ENCODE measurements at regions not wholly inside any gene's neighbourhood (a gene's known extent, or its start where the extent isn't known, plus 50 kb on each side); places are given as distances from the start of the nearest gene placed in this dataset.

DNA sequence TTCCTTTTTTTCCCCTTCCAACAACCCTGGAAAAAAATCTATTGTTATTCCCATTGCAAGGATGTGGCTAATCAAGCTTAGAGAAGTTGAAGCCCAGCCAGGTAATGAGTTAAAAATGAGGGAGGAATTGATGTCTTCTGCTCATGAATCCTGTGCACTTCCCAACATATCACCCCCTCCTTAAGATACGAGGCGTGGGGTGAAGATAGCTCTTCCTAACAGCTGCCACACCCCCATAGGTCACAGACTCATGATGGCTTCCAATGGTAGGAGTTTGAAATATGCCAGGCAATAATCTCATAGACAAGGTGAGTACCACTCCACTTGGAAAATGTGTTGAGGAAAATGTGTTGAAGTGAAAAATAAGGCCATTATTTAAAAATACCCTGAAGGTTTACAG is 71.3 kb upstream of the HECW1 start:
- 0 out of 2 replicates have a peak, but pooled peaks cover 2% of the 10 kb centered on the region for H3K9me3 ChIP-seq (ENCODE audit: control insufficient read depth, insufficient read depth, low read depth, low read length)
- H3K27me3 ChIP-seq (ENCODE audit: control insufficient read depth, insufficient read depth, low read length), result 0 out of 2 replicates have a peak, but pooled peaks cover 3% of the 10 kb centered on the region
- H3K27ac ChIP-seq (ENCODE audit: low read length), result no peak overlapping the region
- H3K4me1 ChIP-seq (ENCODE audit: control insufficient read depth, insufficient read depth, low read length), result no peaks in the 10 kb centered on the region
- no peak overlapping the region for H3K4me3 ChIP-seq (ENCODE audit: low read depth in 2 of 2, low read length in 2 of 2)
- no TSS peak for BruUV-seq (replicated peaks)
- intact Hi-C loops (cut with micrococcal nuclease; ENCODE audit: unreplicated experiment), result no loop called here
- no peak for DNase-seq (ENCODE audit: low read depth, low spot score)
- POLR2A ChIA-PET, result no interaction called here
- TF ChIP-seq, protein P1, sequence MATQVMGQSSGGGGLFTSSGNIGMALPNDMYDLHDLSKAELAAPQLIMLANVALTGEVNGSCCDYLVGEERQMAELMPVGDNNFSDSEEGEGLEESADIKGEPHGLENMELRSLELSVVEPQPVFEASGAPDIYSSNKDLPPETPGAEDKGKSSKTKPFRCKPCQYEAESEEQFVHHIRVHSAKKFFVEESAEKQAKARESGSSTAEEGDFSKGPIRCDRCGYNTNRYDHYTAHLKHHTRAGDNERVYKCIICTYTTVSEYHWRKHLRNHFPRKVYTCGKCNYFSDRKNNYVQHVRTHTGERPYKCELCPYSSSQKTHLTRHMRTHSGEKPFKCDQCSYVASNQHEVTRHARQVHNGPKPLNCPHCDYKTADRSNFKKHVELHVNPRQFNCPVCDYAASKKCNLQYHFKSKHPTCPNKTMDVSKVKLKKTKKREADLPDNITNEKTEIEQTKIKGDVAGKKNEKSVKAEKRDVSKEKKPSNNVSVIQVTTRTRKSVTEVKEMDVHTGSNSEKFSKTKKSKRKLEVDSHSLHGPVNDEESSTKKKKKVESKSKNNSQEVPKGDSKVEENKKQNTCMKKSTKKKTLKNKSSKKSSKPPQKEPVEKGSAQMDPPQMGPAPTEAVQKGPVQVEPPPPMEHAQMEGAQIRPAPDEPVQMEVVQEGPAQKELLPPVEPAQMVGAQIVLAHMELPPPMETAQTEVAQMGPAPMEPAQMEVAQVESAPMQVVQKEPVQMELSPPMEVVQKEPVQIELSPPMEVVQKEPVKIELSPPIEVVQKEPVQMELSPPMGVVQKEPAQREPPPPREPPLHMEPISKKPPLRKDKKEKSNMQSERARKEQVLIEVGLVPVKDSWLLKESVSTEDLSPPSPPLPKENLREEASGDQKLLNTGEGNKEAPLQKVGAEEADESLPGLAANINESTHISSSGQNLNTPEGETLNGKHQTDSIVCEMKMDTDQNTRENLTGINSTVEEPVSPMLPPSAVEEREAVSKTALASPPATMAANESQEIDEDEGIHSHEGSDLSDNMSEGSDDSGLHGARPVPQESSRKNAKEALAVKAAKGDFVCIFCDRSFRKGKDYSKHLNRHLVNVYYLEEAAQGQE (IDR thresholded peaks at IDR 0.05; ENCODE audit: insufficient read depth in 1 of 2, low read depth in 2 of 2, low read length in 1 of 2), result no peak
- TF ChIP-seq POLR2AphosphoS5 (IDR thresholded peaks at IDR 0.05; ENCODE audit: low read depth, low read length), result no peak
- no peaks in the 10 kb centered on the region for H3K36me3 ChIP-seq (ENCODE audit: control insufficient read depth, insufficient read depth, low read length)
- no peak for ATAC-seq
- in situ Hi-C loops (cut with HindIII; ENCODE audit: low pct_unique_long_range_greater_than_20kb, low sequenced_read_pairs), result no loop called here
- CTCF ChIA-PET, result no interaction called here

DNA sequence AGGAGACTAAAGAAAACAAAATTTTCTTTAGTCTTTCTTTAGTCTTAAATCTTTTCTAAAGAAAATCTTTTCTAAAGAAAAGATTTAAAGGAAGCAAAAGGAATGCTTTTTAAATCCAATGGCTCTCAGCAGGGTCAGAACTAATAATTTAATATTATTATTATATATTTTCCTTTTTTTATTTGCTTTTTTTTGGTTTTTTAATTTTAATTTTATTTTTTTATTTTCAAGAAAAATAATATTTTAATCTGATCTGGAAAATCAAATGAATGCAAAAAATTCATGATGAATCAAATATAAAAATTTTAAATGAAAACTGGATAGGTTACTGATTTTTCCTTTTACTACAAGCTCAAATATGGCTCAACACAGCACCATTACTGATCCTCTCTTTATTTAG is 70.7 kb upstream of the HECW1 start:
- intact Hi-C loops (cut with micrococcal nuclease; ENCODE audit: unreplicated experiment) (no loop called here), in situ Hi-C loops (cut with HindIII; ENCODE audit: low pct_unique_long_range_greater_than_20kb, low sequenced_read_pairs) (no loop called here)
- POLR2A ChIA-PET, result no interaction called here
- 0 out of 2 replicates have a peak, but pooled peaks cover 3% of the 10 kb centered on the region for H3K27me3 ChIP-seq (ENCODE audit: control insufficient read depth, insufficient read depth, low read length)
- no peaks in the 10 kb centered on the region for H3K36me3 ChIP-seq (ENCODE audit: control insufficient read depth, insufficient read depth, low read length)
- no peak overlapping the region for H3K27ac ChIP-seq (ENCODE audit: low read length)
- CTCF ChIA-PET, result no interaction called here
- DNase-seq (ENCODE audit: low read depth, low spot score) (no peak), ATAC-seq (no peak)
- 0 out of 2 replicates have a peak, but pooled peaks cover 2% of the 10 kb centered on the region for H3K9me3 ChIP-seq (ENCODE audit: control insufficient read depth, insufficient read depth, low read depth, low read length)
- no peak overlapping the region for H3K4me3 ChIP-seq (ENCODE audit: low read depth in 2 of 2, low read length in 2 of 2)
- TF ChIP-seq TCF7L2 (IDR thresholded peaks at IDR 0.05; ENCODE audit: low read depth, low read length) (no peak), SIN3A (IDR thresholded peaks at IDR 0.05; ENCODE audit: borderline replicate concordance, insufficient read depth, low read depth, low read length) (no peak), POLR2AphosphoS5 (IDR thresholded peaks at IDR 0.05; ENCODE audit: low read depth, low read length) (no peak)
- TF ChIP-seq, protein P2, sequence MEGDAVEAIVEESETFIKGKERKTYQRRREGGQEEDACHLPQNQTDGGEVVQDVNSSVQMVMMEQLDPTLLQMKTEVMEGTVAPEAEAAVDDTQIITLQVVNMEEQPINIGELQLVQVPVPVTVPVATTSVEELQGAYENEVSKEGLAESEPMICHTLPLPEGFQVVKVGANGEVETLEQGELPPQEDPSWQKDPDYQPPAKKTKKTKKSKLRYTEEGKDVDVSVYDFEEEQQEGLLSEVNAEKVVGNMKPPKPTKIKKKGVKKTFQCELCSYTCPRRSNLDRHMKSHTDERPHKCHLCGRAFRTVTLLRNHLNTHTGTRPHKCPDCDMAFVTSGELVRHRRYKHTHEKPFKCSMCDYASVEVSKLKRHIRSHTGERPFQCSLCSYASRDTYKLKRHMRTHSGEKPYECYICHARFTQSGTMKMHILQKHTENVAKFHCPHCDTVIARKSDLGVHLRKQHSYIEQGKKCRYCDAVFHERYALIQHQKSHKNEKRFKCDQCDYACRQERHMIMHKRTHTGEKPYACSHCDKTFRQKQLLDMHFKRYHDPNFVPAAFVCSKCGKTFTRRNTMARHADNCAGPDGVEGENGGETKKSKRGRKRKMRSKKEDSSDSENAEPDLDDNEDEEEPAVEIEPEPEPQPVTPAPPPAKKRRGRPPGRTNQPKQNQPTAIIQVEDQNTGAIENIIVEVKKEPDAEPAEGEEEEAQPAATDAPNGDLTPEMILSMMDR (IDR thresholded peaks at IDR 0.05), result no peak
- TF ChIP-seq, protein P1 (IDR thresholded peaks at IDR 0.05; ENCODE audit: insufficient read depth in 1 of 2, low read depth in 2 of 2, low read length in 1 of 2), result no peak
- BruUV-seq (replicated peaks), result no TSS peak
- no peaks in the 10 kb centered on the region for H3K4me1 ChIP-seq (ENCODE audit: control insufficient read depth, insufficient read depth, low read length)
